Smooth muscle cell (in vitro differentiated cells): ENCODE measurements at regions not wholly inside any gene's neighbourhood (a gene's known extent, or its start where the extent isn't known, plus 50 kb on each side); places are given as distances from the start of the nearest gene placed in this dataset.
A peak's percentile ranks its signal among the peaks of the same experiment; 100 is the strongest.

Experiments used
- DNase-seq: peaks from one replicate; lab custom pipeline; 2025; ENCODE audit not compliant: unreplicated experiment; lab: John Stamatoyannopoulos, UW
- H2AFZ ChIP-seq: fragments of 200-600 bp; sonication (generic); 2 replicates; pipeline ENCODE4 v1.6.0; 2016; ENCODE audit warnings: antibody characterized with exemption, low read depth, mild to moderate bottlenecking
- H3F3A ChIP-seq: fragments of 200-600 bp; sonication (generic); 2 replicates; pipeline ENCODE4 v1.6.0; 2017; ENCODE audit warnings: antibody characterized with exemption, low read depth
- H3K27ac ChIP-seq: fragments of 200-600 bp; sonication (generic); 2 replicates; pipeline ENCODE4 v1.5.1; 2016; ENCODE audit warnings: low read depth, mild to moderate bottlenecking
- H3K27me3 ChIP-seq: fragments of 200-600 bp; sonication (generic); 2 replicates; pipeline ENCODE4 v1.6.1; 2016; ENCODE audit warnings: low read depth, mild to moderate bottlenecking
- H3K36me3 ChIP-seq: fragments of 200-600 bp; sonication (generic); 2 replicates; pipeline ENCODE4 v1.5.1; 2016; ENCODE audit warnings: low read depth
- H3K4me1 ChIP-seq: fragments of 200-600 bp; sonication (generic); 2 replicates; pipeline ENCODE4 v1.5.1; 2016; ENCODE audit warnings: low read depth
- H3K4me2 ChIP-seq: fragments of 200-600 bp; sonication (generic); 2 replicates; pipeline ENCODE4 v1.6.0; 2016; ENCODE audit warnings: mild to moderate bottlenecking
- H3K4me3 ChIP-seq: fragments of 200-600 bp; sonication (generic); 2 replicates; pipeline ENCODE4 v1.5.1; 2016; ENCODE audit warnings: mild to moderate bottlenecking
- H3K79me2 ChIP-seq: fragments of 200-600 bp; sonication (generic); 2 replicates; pipeline ENCODE4 v1.6.0; 2016; ENCODE audit warnings: low read depth, mild to moderate bottlenecking
- H3K9ac ChIP-seq: fragments of 200-600 bp; sonication (generic); 2 replicates; pipeline ENCODE4 v1.6.0; 2016; ENCODE audit warnings: low read depth
- H3K9me3 ChIP-seq: fragments of 200-600 bp; sonication (generic); replicated peaks from 2 replicates; pipeline ENCODE4 v1.5.1; 2016; ENCODE audit warnings: low read depth
- H4K20me1 ChIP-seq: fragments of 200-600 bp; sonication (generic); 2 replicates; pipeline ENCODE4 v1.6.0; 2016; ENCODE audit warnings: low read depth
- WGBS: methylation state at CpG from one replicate; pipeline ENCODE4 v1.1.7; 2016; ENCODE audit warnings: low lambda C conversion rate; 5-methylcytosine and 5-hydroxymethylcytosine counted together
- TF ChIP-seq, protein P1 (sequence below): fragments of 200-600 bp; sonication (generic); IDR thresholded peaks from 2 replicates; pipeline ENCODE4 v1.5.1; 2017; ENCODE audit warnings: borderline replicate concordance, mild to moderate bottlenecking, antibody characterized with exemption; ENCODE audit not compliant: insufficient read depth, poor library complexity, severe bottlenecking

DNA sequence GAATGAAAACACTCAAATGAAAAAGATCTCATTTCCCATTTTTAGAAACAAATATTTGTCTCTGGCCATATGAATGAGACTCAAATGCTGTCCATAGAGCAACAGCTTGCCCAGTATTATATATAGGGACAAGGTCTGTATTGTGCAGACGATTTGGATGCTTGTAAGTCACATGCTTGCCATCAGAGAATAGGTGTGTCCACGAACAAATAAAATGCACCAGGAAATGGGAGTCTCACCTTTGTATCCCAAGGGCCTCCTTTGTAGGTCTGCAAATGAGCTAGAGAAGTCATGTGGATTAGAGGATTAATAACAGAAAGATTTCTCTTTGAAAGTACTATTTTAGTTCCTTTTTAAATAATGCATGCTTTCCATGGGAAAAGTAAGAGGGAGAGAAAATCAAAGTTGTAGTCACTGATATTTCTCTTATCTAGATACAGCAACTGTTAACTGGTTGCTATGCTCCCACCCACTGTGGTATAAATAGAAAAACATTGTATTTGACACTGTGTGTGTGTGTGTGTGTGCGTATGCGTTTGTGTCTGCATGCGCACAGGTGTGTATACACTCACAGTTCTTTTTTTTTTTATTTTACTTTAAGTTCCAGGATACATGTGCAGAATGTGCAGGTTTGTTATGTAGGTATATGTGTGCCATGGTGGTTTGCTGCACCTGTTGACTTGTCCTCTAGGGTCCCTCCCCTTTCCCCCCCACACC lies 383.4 kb upstream of the ARRDC4 start:
- TF ChIP-seq, protein P1, sequence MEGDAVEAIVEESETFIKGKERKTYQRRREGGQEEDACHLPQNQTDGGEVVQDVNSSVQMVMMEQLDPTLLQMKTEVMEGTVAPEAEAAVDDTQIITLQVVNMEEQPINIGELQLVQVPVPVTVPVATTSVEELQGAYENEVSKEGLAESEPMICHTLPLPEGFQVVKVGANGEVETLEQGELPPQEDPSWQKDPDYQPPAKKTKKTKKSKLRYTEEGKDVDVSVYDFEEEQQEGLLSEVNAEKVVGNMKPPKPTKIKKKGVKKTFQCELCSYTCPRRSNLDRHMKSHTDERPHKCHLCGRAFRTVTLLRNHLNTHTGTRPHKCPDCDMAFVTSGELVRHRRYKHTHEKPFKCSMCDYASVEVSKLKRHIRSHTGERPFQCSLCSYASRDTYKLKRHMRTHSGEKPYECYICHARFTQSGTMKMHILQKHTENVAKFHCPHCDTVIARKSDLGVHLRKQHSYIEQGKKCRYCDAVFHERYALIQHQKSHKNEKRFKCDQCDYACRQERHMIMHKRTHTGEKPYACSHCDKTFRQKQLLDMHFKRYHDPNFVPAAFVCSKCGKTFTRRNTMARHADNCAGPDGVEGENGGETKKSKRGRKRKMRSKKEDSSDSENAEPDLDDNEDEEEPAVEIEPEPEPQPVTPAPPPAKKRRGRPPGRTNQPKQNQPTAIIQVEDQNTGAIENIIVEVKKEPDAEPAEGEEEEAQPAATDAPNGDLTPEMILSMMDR = no peak
- Histone ChIP-seq H3K27ac (no peak overlapping the region), H3K4me2 (no peak overlapping the region), H2AFZ (no peak overlapping the region), H3K27me3 (no peaks in the 10 kb centered on the region), H3K79me2 (no peaks in the 10 kb centered on the region), H3F3A (no peaks in the 10 kb centered on the region), H3K4me3 (no peak overlapping the region), H3K4me1 (no peaks in the 10 kb centered on the region), H3K36me3 (no peaks in the 10 kb centered on the region), H3K9ac (no peak overlapping the region), H3K9me3 (no peaks in the 10 kb centered on the region), H4K20me1 (no peaks in the 10 kb centered on the region)
- DNase-seq = no peak
- WGBS = 85% methylated on average over 5 of the region's 5 CpGs

- Histone ChIP-seq H3K9me3 (no peaks in the 10 kb centered on the region), H3K4me2 (no peak overlapping the region), H3K79me2 (no peaks in the 10 kb centered on the region), H3K27me3 (no peaks in the 10 kb centered on the region), H4K20me1 (no peaks in the 10 kb centered on the region), H3K36me3 (no peaks in the 10 kb centered on the region), H3K4me3 (no peak overlapping the region), H3K27ac (no peak overlapping the region), H3F3A (no peaks in the 10 kb centered on the region), H2AFZ (no peak overlapping the region), H3K4me1 (no peaks in the 10 kb centered on the region), H3K9ac (no peak overlapping the region)
- TF ChIP-seq, protein P1 = no peak
- WGBS = 98% methylated on average over 10 of the region's 10 CpGs
- DNase-seq = no peak
These were observed 375.1 kb upstream of the ARRDC4 start for GRCh38 chr15:97585408-97585807.

- Histone ChIP-seq H2AFZ (no peak overlapping the region), H3K27ac (no peak overlapping the region), H4K20me1 (no peaks in the 10 kb centered on the region), H3K9me3 (no peaks in the 10 kb centered on the region), H3K4me3 (no peak overlapping the region), H3K4me2 (no peak overlapping the region), H3K79me2 (no peaks in the 10 kb centered on the region), H3K36me3 (no peaks in the 10 kb centered on the region), H3F3A (no peaks in the 10 kb centered on the region), H3K27me3 (no peaks in the 10 kb centered on the region), H3K4me1 (no peaks in the 10 kb centered on the region), H3K9ac (no peak overlapping the region)
- TF ChIP-seq, protein P1 = no peak
- 54% methylated on average over 4 of the region's 4 CpGs for WGBS
- no peak for DNase-seq
These were observed 367.7 kb upstream of the ARRDC4 start for GRCh38 chr15:97592778-97593177.

- DNase-seq = no peak
- WGBS = 40% methylated on average over 5 of the region's 5 CpGs
- TF ChIP-seq, protein P1 = no peak
- Histone ChIP-seq H3K9ac (no peak overlapping the region), H3K36me3 (no peaks in the 10 kb centered on the region), H3K4me1 (peaks cover 9% of the 10 kb centered on the region), H3K79me2 (no peaks in the 10 kb centered on the region), H3K27ac (no peak overlapping the region), H2AFZ (no peak overlapping the region), H3F3A (no peaks in the 10 kb centered on the region), H3K9me3 (no peaks in the 10 kb centered on the region), H3K4me3 (no peak overlapping the region), H3K4me2 (peak overlapping the region; percentile 62), H3K27me3 (no peaks in the 10 kb centered on the region), H4K20me1 (no peaks in the 10 kb centered on the region)
These were observed 362.7 kb upstream of the ARRDC4 start for GRCh38 chr15:97597801-97598200.
